Erythroblast (primary cell): ENCODE measurements at regions not wholly inside any gene's neighbourhood (a gene's known extent, or its start where the extent isn't known, plus 50 kb on each side); places are given as distances from the start of the nearest gene placed in this dataset.

Experiments used
- GATA1 ChIP-seq: IDR thresholded peaks from 2 replicates; pipeline ENCODE4 v1.6.1; 2011; ENCODE audit warnings: low read depth, mild to moderate bottlenecking, control low read depth, low read length, moderate library complexity
- POLR2A ChIP-seq: IDR thresholded peaks from 2 replicates; pipeline ENCODE4 v1.6.1; 2011; ENCODE audit warnings: mild to moderate bottlenecking, low read length

DNA sequence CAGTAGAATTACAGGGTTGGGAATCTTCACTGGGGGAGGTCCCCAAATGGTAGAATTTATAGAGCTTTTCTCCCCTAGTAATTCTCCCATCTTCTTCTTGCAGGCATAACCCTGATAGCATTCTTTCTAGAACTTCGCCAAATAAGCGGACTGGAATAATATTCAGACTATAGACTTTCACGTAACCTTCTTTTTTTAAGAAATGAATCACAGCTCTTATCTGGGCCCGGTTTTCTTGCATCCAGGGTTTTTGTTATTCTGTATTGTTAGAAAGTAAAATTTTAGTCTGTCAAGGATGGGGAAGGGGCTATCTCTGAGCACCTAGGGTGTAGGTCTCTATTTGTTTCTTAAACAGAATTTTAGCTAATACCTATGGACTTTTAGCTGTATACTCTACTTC lies 476.8 kb upstream of the CITED2 start:
- TF ChIP-seq POLR2A (no peak), GATA1 (no peak)
